Tibial nerve (tissue), 4 donors: ENCODE measurements at regions not wholly inside any gene's neighbourhood (a gene's known extent, or its start where the extent isn't known, plus 50 kb on each side); places are given as distances from the start of the nearest gene placed in this dataset.

ENCODE experiments used
- CTCF ChIP-seq, 5 experiments: fragments of 200-600 bp in 3 of 5; fragments of 450-650 bp in 2 of 5; sonication (generic) in 3 of 5; IDR thresholded peaks; one replicate each; pipeline ENCODE4 v1.5.1; 2016 to 2019; ENCODE audit warnings: antibody characterized with exemption in 5 of 5, mild to moderate bottlenecking in 3 of 5, moderate library complexity in 2 of 5
- EP300 ChIP-seq, 2 donors: sonication (generic); formaldehyde crosslinking; IDR thresholded peaks; one replicate each; pipeline ENCODE4 v1.6.1; 2017; ENCODE audit warnings: antibody characterized with exemption in 2 of 2, mild to moderate bottlenecking in 1 of 2

- TF ChIP-seq CTCF (IDR thresholded peaks at IDR 0.05) (no peak), EP300 (IDR thresholded peaks at IDR 0.05) (peak in 1 of 2 donors; percentile 12)
Observed at GRCh38 chr2:236670235-236670620, 100.6 kb downstream of the ACKR3 start.
